GM18520 (cell line): ENCODE measurements at regions not wholly inside any gene's neighbourhood (a gene's known extent, or its start where the extent isn't known, plus 50 kb on each side); places are given as distances from the start of the nearest gene placed in this dataset.
"Not testable (repeated sequence)": the region's sequence is repeated elsewhere in the genome, so short reads cannot be mapped to it uniquely, and the experiment has no call there.

Experiments used
- ATAC-seq: cut with Tn5 transposase; IDR thresholded peaks from one replicate; pipeline ENCODE4 v1.9.1; 2021; ENCODE audit not compliant: unreplicated experiment

DNA sequence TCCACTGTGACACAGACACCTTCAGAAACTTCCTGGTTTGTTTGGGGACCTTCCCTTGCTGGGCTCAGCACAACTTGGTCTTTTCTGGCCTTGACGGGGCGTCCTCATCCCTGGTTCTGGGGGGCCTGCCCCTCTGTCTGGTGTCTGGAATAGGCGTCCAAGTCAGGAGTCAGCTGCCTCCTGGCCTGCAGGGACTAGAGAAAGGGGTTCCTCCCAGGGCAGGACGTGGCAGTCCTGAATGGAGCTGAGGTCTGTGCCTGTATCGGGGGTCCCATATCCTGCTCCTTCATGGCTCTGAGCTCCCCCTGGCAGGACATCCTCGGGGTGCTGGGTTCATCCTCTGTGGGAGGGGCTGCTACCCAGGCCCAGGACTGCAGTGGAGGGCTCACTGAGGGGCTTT, 384.0 kb downstream of the TMEM121 start:
- ATAC-seq = no peak

DNA sequence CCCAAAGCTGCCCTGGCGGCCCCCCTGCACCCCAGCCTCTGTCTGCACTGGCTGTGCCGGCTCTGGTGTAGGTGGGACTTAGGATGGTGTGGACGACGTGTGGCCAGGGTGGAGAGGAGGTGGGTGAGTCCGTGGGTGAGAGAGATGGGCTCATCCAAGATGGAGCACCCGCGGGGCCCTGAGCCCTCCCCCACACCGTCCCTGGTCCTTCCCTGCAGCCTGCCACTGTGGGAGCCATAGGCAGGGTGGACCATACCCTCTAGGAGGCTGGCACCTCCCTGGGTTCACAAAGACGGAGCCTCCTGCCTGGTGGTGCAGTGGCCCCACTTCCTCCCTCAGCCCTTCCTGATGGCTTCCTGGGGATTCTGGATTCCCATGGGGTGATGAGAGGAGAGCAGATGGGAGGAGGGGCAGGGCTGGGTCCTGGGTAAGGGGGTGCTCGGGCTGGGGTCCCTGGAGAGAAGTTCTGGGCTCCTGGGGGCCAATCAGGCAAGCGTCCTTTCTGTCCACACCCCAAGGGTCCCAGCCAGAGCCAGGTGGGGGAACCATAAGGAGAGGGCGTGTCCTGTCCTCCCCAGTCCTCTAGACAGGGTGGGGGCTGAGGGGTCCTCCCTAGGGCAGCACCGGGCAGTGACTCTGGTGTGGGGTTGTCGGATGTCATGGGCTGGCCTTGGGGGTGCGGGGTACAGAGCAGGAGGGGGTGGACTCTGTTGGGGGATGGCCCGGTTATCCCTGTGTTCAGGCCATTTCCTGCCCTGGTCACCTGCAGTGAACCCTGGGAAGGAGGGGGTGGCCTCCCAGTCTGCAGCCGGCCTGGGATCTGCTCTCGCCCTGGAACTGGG, 384.8 kb downstream of the TMEM121 start:
- no peak for ATAC-seq

DNA sequence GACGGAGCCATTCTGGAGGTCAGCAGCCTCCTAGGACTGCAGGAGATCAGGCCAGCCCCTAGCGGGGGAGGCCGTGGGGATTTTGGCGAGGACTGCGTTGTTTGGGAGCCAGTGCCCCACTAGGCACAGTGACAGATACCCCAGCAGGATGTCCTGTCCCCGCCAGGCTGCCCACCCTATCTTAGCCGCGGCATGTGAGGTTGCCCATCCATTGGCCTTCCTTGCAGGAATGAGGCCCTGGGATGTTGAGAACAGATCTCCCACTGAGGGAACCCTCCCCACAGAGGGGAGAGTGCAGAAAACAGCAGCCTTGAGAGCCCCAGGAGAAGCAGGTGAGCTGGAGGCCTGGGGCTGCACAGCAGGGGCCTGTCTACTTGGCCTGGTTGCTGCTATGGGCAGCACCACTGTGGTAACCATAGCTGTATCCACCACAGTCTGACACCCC, 385.5 kb downstream of the TMEM121 start:
- not testable (repeated sequence) for ATAC-seq

DNA sequence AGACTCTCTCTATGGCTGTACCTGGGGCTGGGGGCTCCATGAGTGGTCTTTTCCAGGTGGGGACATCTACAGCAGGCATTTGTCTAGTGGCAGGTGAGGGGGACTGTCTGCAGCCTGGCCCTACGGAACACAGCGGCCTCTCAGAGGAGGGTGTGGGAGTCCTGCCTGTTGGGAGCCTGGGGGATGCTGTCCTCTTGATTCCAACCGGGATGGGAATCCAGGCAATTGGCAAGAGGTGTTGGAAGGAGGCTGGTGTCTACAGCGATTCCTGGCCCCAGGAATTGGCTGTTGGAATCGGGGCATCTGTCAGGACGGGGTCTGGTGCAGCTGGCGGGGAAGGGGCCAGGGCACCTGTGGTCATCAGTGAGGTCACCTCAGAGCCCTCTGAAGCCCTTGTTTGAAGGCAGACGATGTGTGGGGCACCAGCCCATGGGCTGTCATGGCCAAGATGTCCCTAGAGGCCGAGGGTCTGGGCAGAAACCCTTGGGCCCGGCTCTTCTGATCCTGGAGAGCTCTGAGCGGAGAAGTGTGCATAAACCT, 386.3 kb downstream of the TMEM121 start:
- no peak for ATAC-seq

DNA sequence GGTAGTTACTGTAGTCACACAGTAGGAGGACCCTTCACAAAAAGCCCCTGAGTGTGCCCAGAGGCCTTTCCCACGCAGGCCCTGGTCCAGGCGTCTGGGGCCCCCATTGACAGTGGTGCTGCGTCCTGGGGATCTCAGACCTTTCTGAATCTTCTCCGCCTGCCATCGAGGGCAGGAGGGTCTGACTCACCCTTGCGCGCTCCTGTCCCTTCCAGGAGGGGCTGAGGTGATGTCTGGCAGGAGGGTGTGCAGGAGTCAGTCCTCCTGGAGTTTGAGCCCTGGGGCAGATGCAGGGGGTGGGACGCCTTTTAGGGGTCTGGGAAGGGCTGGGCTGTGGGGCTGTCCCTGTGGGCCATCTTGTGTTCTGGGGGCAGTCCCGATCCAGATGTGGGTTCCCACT, 386.8 kb downstream of the TMEM121 start:
- ATAC-seq = no peak

DNA sequence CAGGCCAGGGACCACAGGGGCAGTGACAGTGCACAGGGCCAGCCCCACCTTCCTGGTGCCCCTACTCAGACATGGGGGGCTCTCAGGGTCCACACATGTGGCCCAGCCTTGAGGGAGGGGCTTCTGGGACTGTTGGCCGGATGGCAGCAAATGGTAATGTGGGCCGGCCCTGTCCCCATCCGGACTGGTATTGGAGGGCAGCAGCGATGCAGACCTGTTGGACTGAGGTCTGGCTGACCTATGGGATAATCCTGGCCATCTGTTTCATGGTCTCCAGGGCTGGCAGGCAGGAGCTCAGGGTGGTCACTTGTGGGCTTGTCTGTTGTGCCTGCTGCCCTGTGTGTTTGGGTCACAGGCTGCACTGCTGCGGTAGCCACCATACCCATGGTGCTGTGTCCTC, 387.5 kb downstream of the TMEM121 start:
- ATAC-seq = no peak

DNA sequence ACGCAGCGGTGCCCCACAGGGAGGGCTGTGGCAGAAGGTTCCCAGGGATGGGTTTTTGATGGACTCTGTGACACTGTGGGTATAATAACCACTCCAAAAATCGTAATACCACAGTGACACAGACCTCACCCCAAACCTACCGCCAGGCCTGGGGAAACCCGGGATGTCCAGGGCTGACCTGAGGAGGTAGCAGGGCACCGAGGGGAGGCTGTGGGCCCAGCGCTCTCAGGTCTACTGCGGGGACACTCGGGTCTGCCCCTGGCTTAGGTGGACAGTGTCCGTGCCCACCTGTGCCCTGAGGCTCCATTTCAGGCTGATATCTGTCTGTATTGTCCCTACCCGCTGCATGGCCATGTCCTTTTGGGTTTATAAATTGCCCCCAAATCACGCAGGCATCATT, 387.9 kb downstream of the TMEM121 start:
- ATAC-seq = not testable (repeated sequence)

DNA sequence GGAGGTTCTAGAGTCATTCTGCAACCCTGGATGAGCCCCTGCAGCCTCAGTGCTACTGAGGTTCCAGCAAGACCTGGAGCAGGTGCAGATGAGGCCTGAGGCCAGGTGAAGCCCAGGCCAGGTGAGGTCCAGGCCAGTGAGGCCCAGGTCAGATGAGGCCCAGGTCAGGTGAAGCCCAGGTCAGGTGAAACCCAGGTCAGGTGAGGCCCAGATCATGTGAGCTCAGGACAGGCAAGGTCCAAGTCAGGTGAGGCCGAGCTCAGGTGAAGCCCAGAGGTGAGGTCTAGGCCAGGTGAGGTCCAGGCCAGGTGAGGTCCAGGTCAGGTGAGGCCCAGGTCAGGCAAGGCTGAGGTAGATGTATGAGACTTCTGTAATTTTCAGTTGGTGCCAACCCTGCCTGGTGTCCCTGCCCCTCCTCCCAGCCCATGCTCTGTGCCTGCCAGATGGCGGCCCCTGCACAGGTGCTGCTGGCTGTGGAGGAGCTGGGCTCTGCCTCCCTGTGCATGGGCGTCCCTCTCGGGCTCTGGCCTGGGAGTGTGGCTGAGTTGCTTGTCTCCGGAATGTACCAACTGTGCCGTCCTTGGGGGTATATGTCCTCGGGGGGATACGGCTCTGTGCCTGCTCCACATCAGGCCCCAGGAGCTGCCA, 388.5 kb downstream of the TMEM121 start:
- ATAC-seq = no peak

DNA sequence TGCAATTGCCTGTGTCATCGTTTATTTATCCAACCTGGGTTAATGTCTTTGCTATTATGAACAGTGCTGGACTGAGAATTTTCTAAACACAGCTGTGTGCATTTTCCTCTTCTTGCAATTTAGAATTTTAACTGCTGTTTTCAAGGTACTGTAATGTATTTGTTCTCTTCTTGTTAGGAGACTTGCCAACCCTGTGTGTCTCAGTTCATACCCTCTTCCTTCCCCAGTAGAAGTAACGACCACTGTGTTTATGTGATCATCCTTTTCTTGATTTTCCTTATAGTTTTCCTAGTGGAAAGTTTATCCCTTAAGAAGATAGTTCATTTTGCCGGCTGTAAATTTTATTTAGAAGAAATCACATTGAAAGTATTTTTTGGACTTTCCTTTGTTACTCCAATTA, 389.2 kb downstream of the TMEM121 start:
- ATAC-seq = not testable (repeated sequence)

DNA sequence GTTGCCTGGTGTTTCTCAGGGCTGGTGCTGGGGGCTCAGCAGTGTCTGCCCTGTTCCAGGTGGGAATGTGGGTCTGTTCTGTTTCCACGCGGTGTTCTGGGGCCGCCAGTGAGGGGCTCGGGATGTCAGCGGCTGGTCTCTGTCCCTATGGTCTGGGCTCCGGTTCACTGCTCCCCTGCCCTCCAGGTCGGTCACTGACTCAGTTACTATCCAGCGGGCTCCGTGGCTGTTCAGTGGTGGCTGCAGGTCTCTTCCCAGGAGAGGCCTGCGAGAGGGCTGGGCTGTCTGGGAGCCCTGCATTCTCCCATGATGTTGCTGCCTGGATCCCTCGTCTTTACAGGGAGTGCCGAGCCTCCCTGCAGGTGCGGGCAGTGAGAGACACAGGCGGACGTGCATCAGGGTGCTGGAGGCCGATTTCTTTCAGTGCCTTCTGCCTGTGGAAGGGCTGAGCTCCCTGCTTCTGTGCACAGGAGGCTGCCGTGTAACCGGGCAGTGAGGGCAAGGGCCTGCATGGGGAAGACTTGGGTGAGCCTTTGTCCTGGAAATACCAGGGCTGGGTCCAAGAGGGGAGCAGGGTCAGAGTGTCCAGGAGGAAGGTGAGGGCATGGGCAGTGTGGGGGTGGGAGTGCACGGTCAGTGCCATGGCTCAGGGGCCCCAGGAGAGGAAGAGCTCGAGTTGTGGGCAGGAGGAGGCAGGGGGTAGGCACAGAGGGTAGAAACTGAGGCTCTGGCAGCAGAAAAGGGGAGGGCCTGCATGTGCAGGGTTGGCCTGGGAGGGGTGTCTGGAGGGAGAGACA, 391.0 kb downstream of the TMEM121 start:
- not testable (repeated sequence) for ATAC-seq

DNA sequence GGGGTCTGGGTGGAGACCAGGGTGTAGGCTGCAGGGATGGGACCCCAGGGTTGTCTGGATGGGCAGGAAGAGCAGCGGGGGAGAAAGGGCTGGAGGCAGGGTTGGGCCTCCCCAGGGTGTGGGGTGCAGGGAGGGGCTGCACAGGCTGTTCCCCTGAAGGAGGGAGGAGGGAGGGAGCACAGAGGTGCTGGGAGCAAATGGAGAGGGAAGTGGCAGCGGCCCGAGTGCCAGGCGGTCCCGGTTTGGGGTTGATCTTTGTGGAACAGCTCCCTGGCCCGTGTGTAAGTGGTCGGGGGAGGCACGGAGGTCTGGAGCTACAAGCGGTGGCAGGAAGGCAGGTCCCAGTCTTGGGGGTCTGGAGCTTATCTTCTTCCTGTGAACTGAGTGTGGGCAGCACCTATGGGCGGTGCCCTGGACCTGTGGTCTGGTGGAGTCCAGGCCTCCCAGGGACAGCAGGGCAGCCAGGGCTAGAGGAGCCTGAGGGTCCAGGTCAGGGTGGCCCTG, 391.6 kb downstream of the TMEM121 start:
- ATAC-seq = no peak

DNA sequence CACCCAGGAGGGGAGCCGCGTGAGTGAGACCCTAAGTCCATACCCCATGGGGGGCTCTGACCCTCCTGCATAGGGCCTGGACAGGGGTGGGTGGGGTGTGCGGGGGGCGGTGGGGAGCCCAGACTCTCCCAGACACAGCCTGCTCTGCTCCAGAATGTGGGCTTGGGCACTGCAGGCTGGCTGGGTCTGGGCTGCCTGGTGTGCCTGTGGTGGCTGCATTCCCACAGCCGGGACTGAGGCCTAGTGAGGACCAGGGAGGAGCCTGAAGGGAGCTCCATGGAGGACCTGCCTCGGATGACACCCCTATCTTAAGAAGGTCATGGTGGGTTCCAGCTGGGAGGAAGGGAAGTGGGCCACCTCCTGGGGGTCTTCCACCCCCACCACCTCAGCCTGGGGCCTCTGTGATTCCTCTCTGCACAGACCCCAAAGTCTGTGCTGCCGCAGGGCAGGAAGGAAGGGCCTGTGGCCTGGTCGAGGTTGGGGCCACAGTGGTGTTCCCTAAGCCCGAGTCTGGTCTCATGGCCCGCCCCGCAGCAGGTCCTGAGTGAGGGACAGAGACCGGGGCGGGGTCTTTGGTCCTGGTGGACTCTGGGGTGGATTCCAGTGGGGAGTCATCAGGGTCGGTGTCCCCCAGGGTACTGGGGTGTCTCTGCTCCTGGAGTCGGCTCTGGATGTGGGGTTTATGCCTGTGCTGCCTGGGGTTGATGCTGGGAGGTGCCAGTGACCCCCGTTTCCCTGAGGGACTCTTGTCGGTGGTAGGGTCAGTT, 392.3 kb downstream of the TMEM121 start:
- ATAC-seq = no peak

DNA sequence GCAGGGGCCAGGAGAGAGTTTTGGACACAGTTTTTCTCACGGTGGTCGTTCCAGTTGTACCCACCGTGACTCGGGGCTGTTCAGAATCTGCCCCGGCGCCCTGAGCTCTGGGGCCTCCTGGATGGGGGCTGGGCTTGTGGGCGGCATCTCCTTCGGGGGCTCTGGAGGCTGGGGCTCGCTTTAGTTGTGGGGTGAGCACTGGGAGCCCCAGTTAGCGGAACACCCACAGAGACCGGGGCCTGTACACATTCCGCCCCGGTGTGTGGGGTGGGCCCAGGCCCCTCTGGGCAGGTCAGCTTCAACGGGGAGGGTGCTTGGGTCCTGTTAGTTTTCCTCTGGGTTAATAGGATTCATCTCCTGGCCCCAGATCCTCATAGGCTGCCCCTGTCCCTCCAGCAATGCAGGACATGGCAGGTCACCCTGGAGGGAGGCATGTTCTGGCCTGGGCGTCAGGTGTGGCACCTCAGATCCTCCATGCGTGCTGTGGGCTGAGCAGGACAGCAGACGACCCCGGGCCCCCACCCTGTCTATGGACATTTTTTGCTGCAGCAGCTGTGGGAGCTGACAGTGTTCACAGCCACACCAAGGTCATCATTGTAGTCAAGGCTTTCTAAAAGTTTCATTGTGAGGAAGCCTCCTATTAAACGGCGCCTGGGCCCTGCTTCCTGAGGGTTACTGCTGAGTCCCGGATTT, 393.2 kb downstream of the TMEM121 start:
- no peak for ATAC-seq

DNA sequence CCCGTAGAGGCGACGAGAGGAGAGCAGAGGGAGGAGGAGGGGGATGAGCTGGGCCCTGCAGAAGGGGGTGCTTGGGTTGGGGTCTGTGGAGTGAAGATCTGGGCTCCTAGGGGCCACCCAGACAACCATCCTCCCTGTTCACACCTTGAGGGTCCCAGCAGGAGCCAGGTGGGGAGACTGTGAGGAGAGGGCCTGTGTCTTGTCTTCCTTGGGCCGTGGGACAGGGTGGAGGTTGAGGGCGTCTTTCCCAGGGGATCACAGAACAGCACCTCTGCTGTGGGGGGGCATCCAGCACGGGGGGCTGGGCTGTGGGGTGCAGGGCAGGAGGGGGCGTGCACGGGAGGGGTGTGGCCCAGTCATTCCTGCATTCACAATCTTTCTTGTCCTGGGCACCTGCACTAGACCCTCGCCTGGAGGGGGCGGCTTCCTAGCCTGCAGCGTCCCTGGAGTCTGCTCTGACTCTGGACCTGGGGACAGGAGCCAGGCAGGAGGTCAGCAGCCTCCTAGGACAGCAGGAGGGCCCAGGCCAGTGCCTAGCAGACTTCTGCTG, 393.8 kb downstream of the TMEM121 start:
- ATAC-seq = not testable (repeated sequence)

DNA sequence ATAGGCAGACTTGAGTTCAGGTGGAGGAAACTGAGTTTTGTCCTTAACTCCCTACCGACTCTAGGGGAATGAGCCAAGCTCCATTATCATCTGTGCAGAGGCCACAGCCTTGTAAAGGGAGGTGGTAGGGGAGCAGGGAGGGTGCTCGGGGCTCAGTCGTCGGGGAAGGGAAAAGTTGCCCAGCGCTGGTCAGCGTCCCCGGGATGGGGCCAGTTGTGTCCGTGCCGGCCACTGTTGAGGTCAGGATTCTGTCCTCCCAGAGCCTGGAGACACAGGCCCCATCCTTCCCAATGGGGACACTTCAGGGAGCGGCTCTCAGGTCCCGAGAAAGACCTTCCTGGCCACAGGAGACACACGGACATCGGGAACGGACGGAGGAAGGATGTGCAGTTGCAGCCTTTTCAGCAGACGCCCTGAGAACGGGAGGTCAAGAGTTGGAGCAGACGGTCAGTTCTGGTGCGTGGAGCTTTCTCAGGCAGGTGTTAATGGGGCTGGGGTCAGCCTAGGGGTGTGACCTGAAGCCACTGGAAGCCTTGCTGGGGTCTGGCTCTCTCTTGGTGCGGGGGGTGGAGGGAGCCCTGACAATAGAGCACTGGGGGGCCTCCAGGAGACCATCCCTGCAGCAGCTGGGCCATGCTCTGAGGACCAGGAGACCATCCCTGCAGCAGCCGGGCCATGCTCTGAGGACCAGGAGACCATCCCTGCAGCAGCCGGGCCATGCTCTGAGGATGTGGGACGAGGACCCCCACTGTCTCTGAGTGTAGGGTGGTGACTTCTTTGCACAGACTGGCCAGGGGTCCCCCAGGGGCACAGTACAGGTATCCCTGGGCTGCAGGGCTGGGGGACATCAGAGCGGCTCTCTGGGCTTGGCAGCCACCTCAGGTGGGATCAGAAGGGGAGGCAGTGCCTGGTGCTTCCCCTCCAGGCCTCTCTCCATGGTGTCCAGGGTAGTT, 394.7 kb downstream of the TMEM121 start:
- ATAC-seq = not testable (repeated sequence)

DNA sequence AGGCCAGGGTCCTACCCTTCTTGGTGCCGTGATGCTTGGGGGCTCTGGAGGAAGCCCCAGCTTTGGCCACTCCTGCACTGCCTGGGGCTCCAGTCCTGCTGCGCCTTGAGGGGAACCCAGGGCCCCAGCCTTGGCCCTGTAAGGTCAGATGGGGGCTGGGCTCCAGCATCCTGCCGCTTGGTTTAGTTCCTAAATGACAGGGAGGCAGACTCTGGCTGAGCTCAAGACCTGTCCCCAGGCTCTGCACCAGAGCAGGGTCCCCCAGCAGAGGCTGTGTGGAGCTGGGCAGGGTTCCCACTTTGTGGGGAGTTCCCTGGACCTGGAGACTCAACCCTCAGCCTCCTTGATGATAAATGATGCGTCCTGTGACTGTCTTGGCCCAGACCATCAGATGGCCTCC, 395.4 kb downstream of the TMEM121 start:
- ATAC-seq = not testable (repeated sequence)

DNA sequence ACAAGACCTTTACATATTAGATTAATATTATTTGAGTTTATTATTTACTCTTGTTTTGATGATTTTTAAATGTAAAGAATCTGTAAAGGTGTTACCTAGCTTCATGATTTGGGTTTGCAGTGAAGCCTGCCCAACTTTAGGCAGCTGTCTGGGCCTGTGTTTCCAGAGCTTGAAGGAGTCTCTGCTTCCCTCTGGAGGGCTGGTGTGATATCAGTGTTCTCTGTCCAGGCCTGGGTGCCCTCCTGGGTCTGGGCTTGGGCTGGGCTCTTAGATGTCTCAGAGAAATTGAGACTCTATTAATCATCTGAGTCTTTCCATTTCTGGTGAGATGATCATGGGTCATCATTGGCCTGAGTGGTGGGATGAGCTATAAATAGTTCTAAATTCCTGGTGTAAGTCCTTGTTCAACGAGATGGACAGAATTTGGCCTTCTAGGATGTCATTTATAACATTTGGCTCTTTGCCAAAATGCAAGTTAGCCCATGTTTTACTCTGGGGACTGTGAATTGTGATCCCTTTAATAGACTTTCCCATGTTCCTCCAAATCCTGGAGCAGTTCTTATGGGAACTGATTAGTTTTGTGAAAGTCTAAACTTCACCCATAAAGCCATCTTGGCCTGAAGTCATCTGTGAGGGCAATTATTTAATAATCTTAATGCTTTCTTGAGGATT, 397.3 kb downstream of the TMEM121 start:
- not testable (repeated sequence) for ATAC-seq
